Smooth muscle cell (in vitro differentiated cells): ENCODE measurements at regions not wholly inside any gene's neighbourhood (a gene's known extent, or its start where the extent isn't known, plus 50 kb on each side); places are given as distances from the start of the nearest gene placed in this dataset.

Source experiments
- DNase-seq: peaks from one replicate; lab custom pipeline; 2025; ENCODE audit not compliant: unreplicated experiment; lab: John Stamatoyannopoulos, UW
- H2AFZ ChIP-seq: fragments of 200-600 bp; sonication (generic); 2 replicates; pipeline ENCODE4 v1.6.0; 2016; ENCODE audit warnings: antibody characterized with exemption, low read depth, mild to moderate bottlenecking
- H3F3A ChIP-seq: fragments of 200-600 bp; sonication (generic); 2 replicates; pipeline ENCODE4 v1.6.0; 2017; ENCODE audit warnings: antibody characterized with exemption, low read depth
- H3K27ac ChIP-seq: fragments of 200-600 bp; sonication (generic); 2 replicates; pipeline ENCODE4 v1.5.1; 2016; ENCODE audit warnings: low read depth, mild to moderate bottlenecking
- H3K27me3 ChIP-seq: fragments of 200-600 bp; sonication (generic); 2 replicates; pipeline ENCODE4 v1.6.1; 2016; ENCODE audit warnings: low read depth, mild to moderate bottlenecking
- H3K36me3 ChIP-seq: fragments of 200-600 bp; sonication (generic); 2 replicates; pipeline ENCODE4 v1.5.1; 2016; ENCODE audit warnings: low read depth
- H3K4me1 ChIP-seq: fragments of 200-600 bp; sonication (generic); 2 replicates; pipeline ENCODE4 v1.5.1; 2016; ENCODE audit warnings: low read depth
- H3K4me2 ChIP-seq: fragments of 200-600 bp; sonication (generic); 2 replicates; pipeline ENCODE4 v1.6.0; 2016; ENCODE audit warnings: mild to moderate bottlenecking
- H3K4me3 ChIP-seq: fragments of 200-600 bp; sonication (generic); 2 replicates; pipeline ENCODE4 v1.5.1; 2016; ENCODE audit warnings: mild to moderate bottlenecking
- H3K79me2 ChIP-seq: fragments of 200-600 bp; sonication (generic); 2 replicates; pipeline ENCODE4 v1.6.0; 2016; ENCODE audit warnings: low read depth, mild to moderate bottlenecking
- H3K9ac ChIP-seq: fragments of 200-600 bp; sonication (generic); 2 replicates; pipeline ENCODE4 v1.6.0; 2016; ENCODE audit warnings: low read depth
- H3K9me3 ChIP-seq: fragments of 200-600 bp; sonication (generic); replicated peaks from 2 replicates; pipeline ENCODE4 v1.5.1; 2016; ENCODE audit warnings: low read depth
- H4K20me1 ChIP-seq: fragments of 200-600 bp; sonication (generic); 2 replicates; pipeline ENCODE4 v1.6.0; 2016; ENCODE audit warnings: low read depth
- WGBS: methylation state at CpG from one replicate; pipeline ENCODE4 v1.1.7; 2016; ENCODE audit warnings: low lambda C conversion rate; 5-methylcytosine and 5-hydroxymethylcytosine counted together
- TF ChIP-seq, protein P1 (sequence below): fragments of 200-600 bp; sonication (generic); IDR thresholded peaks from 2 replicates; pipeline ENCODE4 v1.5.1; 2017; ENCODE audit warnings: borderline replicate concordance, mild to moderate bottlenecking, antibody characterized with exemption; ENCODE audit not compliant: insufficient read depth, poor library complexity, severe bottlenecking

DNA sequence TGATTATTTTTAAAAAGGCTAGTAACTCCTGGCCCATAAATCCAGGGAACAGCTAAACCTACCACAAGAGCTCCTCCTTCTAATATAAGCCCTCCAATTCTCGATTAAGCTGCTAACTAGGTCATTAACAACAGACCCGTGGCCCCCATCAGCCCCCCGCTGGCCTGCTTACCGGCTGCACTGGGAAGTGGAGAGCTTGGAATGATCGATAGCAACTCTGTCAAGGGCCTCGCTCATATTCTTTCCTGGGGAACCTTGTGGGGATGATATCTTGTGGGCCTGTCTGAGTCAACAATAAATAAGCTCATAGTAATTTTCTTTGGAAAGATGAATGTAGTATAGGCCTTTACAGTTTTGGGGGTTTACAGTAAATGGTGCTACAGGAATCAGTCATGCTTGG is 353.5 kb downstream of the TCERG1L start:
- Histone ChIP-seq H3K79me2 (no peaks in the 10 kb centered on the region), H3K27me3 (no peaks in the 10 kb centered on the region), H3K4me2 (no peak overlapping the region), H3K27ac (no peak overlapping the region), H3K4me1 (no peaks in the 10 kb centered on the region), H3K9me3 (no peaks in the 10 kb centered on the region), H3K36me3 (no peaks in the 10 kb centered on the region), H4K20me1 (no peaks in the 10 kb centered on the region), H3F3A (no peaks in the 10 kb centered on the region), H2AFZ (no peak overlapping the region), H3K4me3 (no peak overlapping the region), H3K9ac (no peak overlapping the region)
- TF ChIP-seq, protein P1, sequence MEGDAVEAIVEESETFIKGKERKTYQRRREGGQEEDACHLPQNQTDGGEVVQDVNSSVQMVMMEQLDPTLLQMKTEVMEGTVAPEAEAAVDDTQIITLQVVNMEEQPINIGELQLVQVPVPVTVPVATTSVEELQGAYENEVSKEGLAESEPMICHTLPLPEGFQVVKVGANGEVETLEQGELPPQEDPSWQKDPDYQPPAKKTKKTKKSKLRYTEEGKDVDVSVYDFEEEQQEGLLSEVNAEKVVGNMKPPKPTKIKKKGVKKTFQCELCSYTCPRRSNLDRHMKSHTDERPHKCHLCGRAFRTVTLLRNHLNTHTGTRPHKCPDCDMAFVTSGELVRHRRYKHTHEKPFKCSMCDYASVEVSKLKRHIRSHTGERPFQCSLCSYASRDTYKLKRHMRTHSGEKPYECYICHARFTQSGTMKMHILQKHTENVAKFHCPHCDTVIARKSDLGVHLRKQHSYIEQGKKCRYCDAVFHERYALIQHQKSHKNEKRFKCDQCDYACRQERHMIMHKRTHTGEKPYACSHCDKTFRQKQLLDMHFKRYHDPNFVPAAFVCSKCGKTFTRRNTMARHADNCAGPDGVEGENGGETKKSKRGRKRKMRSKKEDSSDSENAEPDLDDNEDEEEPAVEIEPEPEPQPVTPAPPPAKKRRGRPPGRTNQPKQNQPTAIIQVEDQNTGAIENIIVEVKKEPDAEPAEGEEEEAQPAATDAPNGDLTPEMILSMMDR, result no peak
- WGBS, result 76% methylated on average over 6 of the region's 6 CpGs
- DNase-seq, result no peak

DNA sequence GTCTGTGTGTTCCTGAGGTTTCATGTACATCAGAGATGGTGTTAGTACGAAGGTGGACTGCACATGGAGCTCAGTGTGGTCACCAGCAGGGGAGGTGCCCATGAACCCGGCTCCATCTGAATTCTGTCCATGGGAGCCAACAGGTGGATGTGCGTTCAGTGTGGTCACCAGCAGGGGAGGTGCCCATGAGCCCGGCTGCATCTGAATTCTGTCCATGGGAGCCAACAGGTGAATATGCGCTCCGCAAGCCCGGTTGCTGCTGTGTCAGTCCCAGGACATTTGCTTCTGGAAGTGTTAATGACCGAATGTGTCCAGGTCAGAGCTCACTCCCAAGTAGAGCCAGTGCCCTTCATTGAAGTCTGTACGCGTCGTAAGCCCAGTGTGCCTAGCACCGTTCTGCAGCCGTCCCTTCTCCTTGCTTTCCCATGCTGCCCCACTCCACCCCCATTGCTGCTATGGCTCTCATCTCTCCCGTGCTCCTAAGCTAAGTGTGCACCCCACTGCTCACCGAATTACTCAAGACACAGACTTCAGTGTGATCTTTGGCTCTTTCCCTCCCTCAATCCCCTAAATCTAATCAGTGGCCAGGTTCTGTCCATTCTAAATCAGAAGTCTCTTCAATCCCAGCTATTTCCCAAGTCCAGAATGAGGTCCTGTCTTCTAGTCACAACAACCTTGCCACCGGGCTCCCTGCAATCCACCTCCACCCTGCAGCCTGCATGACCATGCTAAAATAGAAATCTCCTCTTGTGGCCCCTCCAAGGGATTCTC is 352.4 kb downstream of the TCERG1L start:
- no peaks in the 10 kb centered on the region for H3K4me1 ChIP-seq

DNA sequence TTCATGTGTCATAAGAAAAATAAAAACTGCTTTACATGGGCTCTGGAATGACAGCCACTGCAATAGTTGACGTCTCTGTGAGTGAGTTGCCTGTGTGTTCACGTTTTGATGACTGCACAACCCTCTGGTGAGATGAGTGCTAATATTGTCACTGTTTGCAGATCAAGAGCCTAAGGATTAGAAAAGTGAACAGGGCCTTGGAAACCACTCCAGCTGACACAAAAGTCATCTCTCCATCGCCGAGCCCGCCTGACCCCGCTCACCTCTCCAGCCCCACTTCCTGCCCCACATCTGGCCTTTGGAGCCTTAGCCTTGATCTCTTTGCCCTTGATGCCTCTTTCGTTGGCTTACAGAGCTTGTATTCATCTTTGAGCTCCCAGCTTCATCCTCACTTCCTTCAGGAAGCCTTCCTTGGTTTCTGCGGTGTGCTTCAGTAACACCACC is 351.7 kb downstream of the TCERG1L start:
- Histone ChIP-seq H3K4me1 (no peaks in the 10 kb centered on the region), H3K27ac (no peak overlapping the region), H3K27me3 (no peaks in the 10 kb centered on the region), H3K4me2 (no peak overlapping the region), H2AFZ (no peak overlapping the region), H3K9me3 (no peaks in the 10 kb centered on the region), H3K4me3 (no peak overlapping the region), H3F3A (no peaks in the 10 kb centered on the region), H3K9ac (no peak overlapping the region), H4K20me1 (no peaks in the 10 kb centered on the region), H3K79me2 (no peaks in the 10 kb centered on the region), H3K36me3 (no peaks in the 10 kb centered on the region)
- 87% methylated on average over 8 of the region's 8 CpGs for WGBS
- TF ChIP-seq, protein P1, result no peak
- no peak for DNase-seq

More for the DNA sequence above, 352.4 kb downstream of the TCERG1L start:
- Histone ChIP-seq H3K4me2 (no peak overlapping the region), H3K4me3 (no peak overlapping the region), H3K36me3 (no peaks in the 10 kb centered on the region), H3K27ac (no peak overlapping the region), H3K9me3 (no peaks in the 10 kb centered on the region), H3K9ac (no peak overlapping the region), H3F3A (no peaks in the 10 kb centered on the region), H2AFZ (no peak overlapping the region), H3K79me2 (no peaks in the 10 kb centered on the region), H4K20me1 (no peaks in the 10 kb centered on the region), H3K27me3 (no peaks in the 10 kb centered on the region)
- DNase-seq, result no peak
- TF ChIP-seq, protein P1, result no peak
- 90% methylated on average over 16 of the region's 16 CpGs for WGBS

DNA sequence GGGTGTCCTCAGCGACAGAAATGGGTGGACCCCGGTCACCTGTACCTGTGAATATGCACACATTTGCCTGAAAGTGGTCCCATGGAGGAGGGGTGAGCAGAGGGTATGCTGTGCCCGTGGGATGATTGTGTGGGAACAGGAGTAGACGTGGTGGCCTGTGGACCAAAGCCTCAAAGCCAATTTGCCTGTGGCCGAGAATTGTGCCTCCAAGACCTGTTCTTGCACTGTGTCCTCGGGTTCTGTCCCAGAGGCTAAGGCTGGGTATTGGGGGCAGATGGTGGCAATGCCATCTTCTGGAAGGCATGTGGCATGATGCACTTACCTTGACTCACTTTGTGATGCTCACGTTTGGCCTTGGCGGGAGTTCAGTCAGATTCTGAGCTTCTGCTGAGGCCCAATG is 351.0 kb downstream of the TCERG1L start:
- Histone ChIP-seq H3K4me3 (no peak overlapping the region), H2AFZ (no peak overlapping the region), H3K9ac (no peak overlapping the region), H3K4me1 (no peaks in the 10 kb centered on the region), H3F3A (no peaks in the 10 kb centered on the region), H4K20me1 (no peaks in the 10 kb centered on the region), H3K27ac (no peak overlapping the region), H3K27me3 (no peaks in the 10 kb centered on the region), H3K9me3 (no peaks in the 10 kb centered on the region), H3K79me2 (no peaks in the 10 kb centered on the region), H3K36me3 (no peaks in the 10 kb centered on the region), H3K4me2 (no peak overlapping the region)
- 86% methylated on average over 8 of the region's 8 CpGs for WGBS
- TF ChIP-seq, protein P1, result no peak
- DNase-seq, result no peak
